Panc1 (cell line): ENCODE measurements at regions not wholly inside any gene's neighbourhood (a gene's known extent, or its start where the extent isn't known, plus 50 kb on each side); places are given as distances from the start of the nearest gene placed in this dataset.

Experiments
- CTCF ChIP-seq: fragments of 450-650 bp; IDR thresholded peaks from 2 replicates; pipeline ENCODE4 v1.5.1; 2017; ENCODE audit warnings: mild to moderate bottlenecking
- POLR2AphosphoS5 ChIP-seq: IDR thresholded peaks from 2 replicates; pipeline ENCODE4 v1.6.1; 2012; ENCODE audit warnings: mild to moderate bottlenecking, low read depth, low read length, moderate library complexity
- REST ChIP-seq, 2 experiments: IDR thresholded peaks; 2 replicates each; pipeline ENCODE4 v1.6.1; 2011 to 2012; ENCODE audit warnings: low read depth in 2 of 2, control low read depth in 1 of 2, low read length in 1 of 2, mild to moderate bottlenecking in 1 of 2, moderate library complexity in 1 of 2; ENCODE audit not compliant: insufficient read depth in 1 of 2

- TF ChIP-seq CTCF (no peak), POLR2AphosphoS5 (no peak), REST (IDR thresholded peaks at IDR 0.05; ENCODE audit: insufficient read depth in 1 of 2, low read depth in 2 of 2, low read length in 1 of 2) (no peak)
These were observed 850.8 kb downstream of the EPHA7 start for GRCh38 chr6:92568541-92568940.
